ENCODE measurements at regions not wholly inside any gene's neighbourhood (a gene's known extent, or its start where the extent isn't known, plus 50 kb on each side); places are given as distances from the start of the nearest gene placed in this dataset.
A peak's percentile ranks its signal among the peaks of the same experiment; 100 is the strongest.

DNA sequence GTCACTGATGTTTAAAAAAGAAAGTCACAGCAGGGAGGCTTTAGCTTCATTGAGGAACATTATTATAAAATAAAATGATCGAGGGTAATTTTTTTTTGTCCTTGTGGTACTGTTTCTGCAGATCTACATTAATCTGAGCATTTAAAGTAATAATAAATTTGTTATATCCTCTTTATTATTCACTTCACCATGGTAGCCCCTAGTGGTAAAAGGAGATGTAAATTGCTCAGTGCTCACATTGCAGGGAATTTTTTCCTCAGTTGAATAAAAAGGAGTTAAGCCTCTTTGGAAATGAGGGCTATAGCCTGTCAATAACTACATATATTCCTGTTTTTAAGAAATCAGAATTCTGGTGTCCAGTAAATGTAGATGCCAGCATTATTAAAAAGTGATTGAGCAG, 99.7 kb upstream of the VPREB1 start:
- DNase-seq, result no peak

GRCh38 chr22:22143448-22143847, 101.1 kb upstream of the VPREB1 start:
- DNase-seq, result no peak

DNA sequence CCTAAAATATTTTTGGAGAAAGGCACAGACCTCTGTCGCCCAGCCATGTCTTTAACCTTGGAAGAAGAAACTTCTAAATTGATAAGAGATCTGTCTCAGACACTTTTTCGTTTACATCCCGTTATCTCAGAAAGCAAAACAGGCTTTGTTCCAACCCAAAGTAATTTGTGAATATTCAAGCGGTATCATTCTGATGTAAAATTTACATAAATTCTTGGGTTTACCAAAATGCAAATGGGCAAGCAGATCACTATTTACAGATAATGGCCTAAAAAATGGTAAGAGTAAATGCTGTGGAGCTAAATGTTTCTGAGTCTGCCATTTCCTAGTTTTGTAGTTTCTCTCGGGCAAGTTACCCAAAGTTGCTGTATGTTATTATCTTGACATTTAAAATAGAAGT, 101.9 kb upstream of the VPREB1 start:
- no peak for DNase-seq

GRCh38 chr22:22141771-22142591, 102.6 kb upstream of the VPREB1 start:
- DNase-seq, result no peak

- no peak for DNase-seq
These were observed 103.6 kb upstream of the VPREB1 start for GRCh38 chr22:22141031-22141430.

- no peak for DNase-seq
These were observed 105.2 kb upstream of the VPREB1 start for GRCh38 chr22:22139364-22139763.

- no peak for DNase-seq
These were observed 105.7 kb upstream of the VPREB1 start for GRCh38 chr22:22138915-22139314.

DNA sequence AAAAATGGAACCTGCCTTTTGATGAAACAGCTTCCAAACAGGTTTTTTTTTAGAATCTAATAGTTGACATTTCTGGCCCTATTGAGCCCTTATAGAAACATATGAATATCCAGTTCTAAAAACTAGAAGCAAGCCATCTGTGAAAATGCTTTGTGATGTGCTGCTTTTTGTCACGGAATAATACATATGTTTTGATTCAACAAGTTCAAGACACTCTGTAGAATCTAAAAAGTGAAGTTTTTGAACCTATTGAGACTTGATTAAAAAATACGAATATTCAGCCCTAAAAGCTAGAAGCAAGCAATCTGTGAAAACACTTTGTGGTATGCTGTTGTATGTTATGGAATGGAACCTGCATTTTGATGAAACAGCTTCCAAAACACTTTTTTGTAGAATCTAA, 106.7 kb upstream of the VPREB1 start:
- DNase-seq, result no peak

- no peak for DNase-seq
These were observed 110.7 kb upstream of the VPREB1 start for GRCh38 chr22:22133910-22134309.

DNA sequence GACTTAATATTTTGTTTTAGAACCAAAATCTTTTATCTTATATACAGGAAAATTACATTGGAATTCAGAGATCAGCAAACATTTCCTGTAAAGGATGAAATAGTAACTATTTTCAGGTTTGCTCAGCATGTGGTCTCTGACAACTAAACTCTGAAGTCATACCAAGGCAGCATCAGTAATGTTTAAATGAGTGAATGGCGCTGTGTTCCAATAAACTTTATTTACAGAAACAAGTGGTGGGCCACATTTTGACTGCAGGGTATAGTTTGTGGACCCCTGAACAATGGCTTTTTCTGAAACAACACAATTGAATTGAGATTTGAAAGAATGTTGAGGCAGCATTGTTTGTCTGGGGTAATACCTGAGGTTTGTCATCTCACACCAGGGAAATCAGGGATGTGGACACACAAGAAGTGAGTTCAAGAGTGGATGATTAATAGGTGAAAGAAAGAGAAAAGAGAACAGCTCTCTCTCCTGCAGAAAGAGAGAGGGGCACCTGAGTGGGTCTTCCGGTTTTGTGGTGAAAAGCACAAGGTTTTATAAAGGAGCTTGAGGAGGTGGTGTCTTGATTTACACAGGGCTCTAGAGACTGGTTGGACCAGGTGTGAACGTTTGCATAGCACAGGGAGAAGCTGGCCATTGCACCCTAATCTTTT, 113.5 kb upstream of the VPREB1 start:
- DNase-seq, result no peak

- no peak for DNase-seq
These were observed 115.2 kb upstream of the VPREB1 start for GRCh38 chr22:22129387-22129786.

GRCh38 chr22:22128440-22128839, 116.1 kb upstream of the VPREB1 start:
- no peak for DNase-seq

GRCh38 chr22:22127100-22127499, 117.5 kb upstream of the VPREB1 start:
- DNase-seq, result no peak

- DNase-seq, result peak; percentile 39
These were observed 118.8 kb upstream of the VPREB1 start for GRCh38 chr22:22125579-22126468.

GRCh38 chr22:22125028-22125578, 119.5 kb upstream of the VPREB1 start:
- DNase-seq, result peak; percentile 37

DNA sequence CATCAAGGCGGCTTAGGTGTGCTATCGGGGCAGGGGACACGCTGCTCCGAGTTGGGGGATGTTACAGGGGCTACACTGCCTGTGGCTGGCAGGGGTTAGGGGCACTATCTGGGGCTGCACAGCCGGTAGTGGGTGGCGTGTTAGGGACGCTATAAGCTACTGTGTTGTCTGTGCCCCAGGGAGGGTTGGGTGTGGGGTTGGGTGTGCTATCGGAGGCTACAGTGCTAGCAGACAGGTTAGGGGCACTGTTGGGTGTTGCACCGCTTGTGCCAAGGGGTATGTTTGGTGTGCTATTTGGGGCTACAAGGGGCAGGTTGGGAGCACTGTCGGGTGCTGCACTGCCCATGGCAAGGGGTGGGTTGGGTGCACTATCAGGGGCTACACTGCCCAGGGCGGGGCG, 120.2 kb upstream of the VPREB1 start:
- DNase-seq, result peak; percentile 28

DNA sequence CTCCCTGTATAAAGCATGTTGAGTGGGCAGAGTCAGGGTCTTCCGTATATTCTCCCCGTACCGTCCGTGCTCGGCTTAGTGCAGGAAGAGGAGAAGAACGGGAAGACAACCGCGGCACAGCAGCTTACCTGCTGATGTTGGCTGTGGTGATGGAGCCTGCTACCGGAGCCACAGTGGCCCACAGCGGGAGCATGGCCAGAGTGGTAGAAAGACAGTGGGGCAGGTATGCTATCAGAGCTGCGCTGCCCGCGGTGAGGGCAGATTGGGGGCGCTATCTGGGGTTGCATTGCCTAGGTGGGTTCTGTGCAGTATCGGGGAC, 120.7 kb upstream of the VPREB1 start:
- DNase-seq, result peak; percentile 26

DNA sequence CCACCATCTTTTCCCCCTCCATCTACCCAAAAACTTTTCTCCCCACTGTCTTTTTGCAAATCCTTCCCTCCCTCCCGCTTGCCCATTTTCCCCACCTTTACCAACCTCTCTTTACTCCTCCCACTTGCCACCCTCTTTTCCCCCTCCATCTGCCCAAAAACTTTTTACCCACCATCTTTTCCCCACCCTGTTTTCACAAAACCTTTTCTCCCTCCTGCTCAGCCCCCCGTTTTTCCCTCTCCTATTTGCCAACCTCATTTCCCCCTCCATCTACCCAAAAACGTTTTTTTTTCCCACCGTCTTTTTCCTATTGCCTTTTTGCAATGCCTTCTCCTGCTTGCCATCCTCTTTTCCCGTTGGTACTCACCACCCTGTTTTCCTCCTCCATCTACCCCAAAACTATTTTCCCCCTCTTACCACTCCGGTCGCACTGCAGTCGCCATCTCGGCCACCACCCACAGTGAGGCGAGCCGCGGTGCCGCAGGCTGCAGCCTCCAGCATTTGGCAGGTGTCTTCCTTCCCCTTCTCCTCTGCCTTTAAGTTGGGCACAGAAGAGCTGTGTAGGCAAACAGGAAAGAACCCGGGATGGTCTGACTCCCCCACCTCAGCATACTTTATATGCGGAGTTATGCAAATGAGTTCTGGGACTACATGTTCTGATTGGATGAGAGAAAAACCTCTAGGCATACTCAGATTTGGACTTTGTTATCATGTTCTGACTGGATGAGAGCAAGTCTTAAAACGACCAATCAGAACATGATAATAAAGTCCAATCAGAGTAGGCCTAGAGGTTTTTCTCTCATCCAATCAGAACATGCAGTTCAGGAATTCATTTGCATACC, 121.2 kb upstream of the VPREB1 start:
- DNase-seq, result peak; percentile 25

GRCh38 chr22:22122348-22123117, 122.1 kb upstream of the VPREB1 start:
- DNase-seq, result no peak

DNA sequence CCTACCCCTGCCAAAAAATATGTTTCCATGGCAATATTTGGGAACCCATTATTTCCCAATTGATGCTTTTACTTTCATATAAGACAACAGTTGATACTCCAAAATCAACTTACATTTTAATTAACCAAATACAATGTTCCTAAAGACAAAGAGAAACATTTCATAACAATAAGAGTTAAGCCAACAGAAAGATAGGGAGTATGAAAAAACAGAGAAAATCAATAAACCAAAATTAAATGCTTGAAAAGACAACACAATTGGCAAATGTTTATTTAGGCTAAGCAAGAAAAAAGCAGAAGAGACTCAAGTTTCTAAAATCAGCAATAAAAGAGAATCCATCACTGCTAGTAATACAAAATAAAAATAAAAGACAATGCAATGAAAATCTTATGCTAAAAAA, 123.1 kb upstream of the VPREB1 start:
- no peak for DNase-seq

DNA sequence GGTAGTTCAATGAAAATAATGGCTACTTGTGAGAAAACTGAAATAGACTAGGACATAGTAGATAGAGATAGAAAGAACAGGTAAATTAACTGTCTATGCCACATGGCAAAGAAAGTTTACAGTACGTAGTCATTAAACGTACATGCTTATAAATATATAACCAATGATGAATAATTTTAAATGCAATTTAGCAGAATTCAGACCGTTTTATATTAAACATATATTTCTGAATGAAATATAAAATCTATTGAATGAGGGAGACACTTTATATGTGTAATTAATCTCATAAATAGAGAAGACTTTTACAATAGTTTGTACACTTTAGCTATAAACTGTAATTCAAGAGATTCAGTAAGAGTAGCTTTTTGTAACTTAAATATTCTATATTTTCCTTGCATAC, 124.4 kb upstream of the VPREB1 start:
- DNase-seq, result no peak

- DNase-seq, result no peak
These were observed 125.6 kb upstream of the VPREB1 start for GRCh38 chr22:22118987-22119386.

All from activated CD8-positive, alpha-beta memory T cell treated with anti-CD3 and anti-CD28 coated beads, Interleukin-2, amount 50 U/mL, for 48 hours (primary cell).